Erythroblast (primary cell): ENCODE measurements at regions not wholly inside any gene's neighbourhood (a gene's known extent, or its start where the extent isn't known, plus 50 kb on each side); places are given as distances from the start of the nearest gene placed in this dataset.

ENCODE experiments used
- GATA1 ChIP-seq: IDR thresholded peaks from 2 replicates; pipeline ENCODE4 v1.6.1; 2011; ENCODE audit warnings: low read depth, mild to moderate bottlenecking, control low read depth, low read length, moderate library complexity
- POLR2A ChIP-seq: IDR thresholded peaks from 2 replicates; pipeline ENCODE4 v1.6.1; 2011; ENCODE audit warnings: mild to moderate bottlenecking, low read length

GRCh38 chr4:115851918-115852766 is 738.7 kb upstream of the NDST4 start:
- TF ChIP-seq POLR2A (no peak), GATA1 (no peak)
